GM12864 (cell line): ENCODE measurements at regions not wholly inside any gene's neighbourhood (a gene's known extent, or its start where the extent isn't known, plus 50 kb on each side); places are given as distances from the start of the nearest gene placed in this dataset.

Source experiments
- DNase-seq: peaks from one replicate; pipeline ENCODE4 v3.0.0-alpha.2; 2011; ENCODE audit warnings: low read depth
- H3K4me3 ChIP-seq: 2 replicates; pipeline ENCODE4 v1.5.1; 2011; ENCODE audit warnings: mild to moderate bottlenecking, low read depth, low read length, control low read depth
- TF ChIP-seq, protein P1 (sequence below): IDR thresholded peaks from 2 replicates; pipeline ENCODE4 v1.5.1; 2011; ENCODE audit warnings: low read depth, mild to moderate bottlenecking, moderate library complexity, low read length, control low read depth, inconsistent platforms; ENCODE audit errors: missing control alignments

DNA sequence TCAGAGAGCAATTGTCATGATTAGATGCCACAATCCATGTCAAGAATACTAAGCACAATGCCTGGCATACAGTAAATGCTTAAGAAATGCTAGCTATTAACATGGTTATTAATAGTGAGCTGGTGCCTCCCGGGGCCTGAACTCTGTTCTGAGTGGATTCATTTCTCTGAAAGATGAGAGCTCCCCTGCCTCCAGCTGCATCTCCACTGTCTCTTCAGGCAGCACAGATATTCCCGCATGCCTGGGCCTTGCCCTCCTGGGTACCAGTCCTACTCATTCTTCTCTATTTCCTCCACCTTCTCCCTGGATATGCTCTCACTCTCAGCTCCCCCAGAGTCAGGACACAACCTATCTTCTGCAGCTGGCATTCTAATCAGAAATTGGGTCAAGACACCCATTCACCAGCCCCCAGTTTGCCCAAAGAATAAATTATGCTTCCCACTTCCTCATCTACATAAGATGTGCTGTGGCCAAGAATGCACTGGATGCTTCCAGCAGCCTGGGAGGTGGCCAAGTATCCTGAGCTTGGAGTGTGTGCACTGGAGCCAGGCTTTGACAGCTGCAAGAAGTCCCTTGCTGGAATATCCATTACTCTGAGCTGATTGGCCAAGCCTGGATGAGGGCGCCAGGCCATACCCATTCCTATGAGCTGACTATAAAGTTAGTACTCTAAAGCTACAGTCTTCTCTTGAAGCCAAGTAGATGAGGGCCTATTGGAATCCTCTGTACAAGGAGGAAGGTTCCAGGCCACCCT, 669.0 kb downstream of the ACTL7B start:
- TF ChIP-seq, protein P1, sequence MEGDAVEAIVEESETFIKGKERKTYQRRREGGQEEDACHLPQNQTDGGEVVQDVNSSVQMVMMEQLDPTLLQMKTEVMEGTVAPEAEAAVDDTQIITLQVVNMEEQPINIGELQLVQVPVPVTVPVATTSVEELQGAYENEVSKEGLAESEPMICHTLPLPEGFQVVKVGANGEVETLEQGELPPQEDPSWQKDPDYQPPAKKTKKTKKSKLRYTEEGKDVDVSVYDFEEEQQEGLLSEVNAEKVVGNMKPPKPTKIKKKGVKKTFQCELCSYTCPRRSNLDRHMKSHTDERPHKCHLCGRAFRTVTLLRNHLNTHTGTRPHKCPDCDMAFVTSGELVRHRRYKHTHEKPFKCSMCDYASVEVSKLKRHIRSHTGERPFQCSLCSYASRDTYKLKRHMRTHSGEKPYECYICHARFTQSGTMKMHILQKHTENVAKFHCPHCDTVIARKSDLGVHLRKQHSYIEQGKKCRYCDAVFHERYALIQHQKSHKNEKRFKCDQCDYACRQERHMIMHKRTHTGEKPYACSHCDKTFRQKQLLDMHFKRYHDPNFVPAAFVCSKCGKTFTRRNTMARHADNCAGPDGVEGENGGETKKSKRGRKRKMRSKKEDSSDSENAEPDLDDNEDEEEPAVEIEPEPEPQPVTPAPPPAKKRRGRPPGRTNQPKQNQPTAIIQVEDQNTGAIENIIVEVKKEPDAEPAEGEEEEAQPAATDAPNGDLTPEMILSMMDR, result no peak
- DNase-seq, result no peak
- no peak overlapping the region for H3K4me3 ChIP-seq

DNA sequence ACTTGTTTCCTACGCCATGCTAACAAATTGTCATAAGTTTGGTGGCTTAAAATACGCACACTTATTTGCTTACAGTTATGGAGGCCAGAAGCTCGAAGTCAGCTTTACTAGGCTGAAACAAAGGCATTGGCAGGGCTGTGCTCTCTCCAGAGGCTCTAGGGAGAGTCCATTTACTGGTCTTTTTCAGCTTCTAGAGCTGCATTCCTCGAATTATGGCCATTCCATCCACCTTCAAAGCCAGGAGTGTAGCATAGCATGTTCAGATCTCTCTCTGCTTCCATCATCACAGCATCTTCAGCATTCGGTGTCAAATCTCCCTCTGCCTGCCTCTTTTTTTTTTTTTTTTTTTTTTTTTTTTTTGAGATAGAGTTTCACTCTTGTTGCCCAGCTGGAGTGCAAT, 670.2 kb downstream of the ACTL7B start:
- TF ChIP-seq, protein P1, result no peak
- DNase-seq, result no peak
- no peak overlapping the region for H3K4me3 ChIP-seq

DNA sequence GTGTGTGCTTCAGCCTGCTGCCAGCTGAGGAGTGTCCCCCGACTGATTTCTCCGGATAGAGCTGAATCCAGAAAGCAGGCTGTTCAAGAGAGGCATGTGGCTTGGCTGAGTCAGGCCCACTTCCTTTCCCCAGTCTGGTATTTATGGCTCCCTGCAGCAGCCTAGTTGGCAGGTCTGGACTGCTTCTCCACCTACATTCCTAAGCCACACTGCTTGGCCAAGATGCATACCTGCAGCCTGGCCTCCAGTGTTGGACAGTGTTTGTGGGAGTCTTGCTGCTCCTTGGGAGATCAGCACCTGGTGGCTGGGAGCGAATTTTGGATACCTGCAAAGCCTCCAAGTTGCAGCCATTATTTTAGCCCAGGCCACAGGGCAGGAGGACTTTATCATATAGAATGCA, 670.8 kb downstream of the ACTL7B start:
- no peak for DNase-seq
- TF ChIP-seq, protein P1, result no peak
- H3K4me3 ChIP-seq, result no peak overlapping the region

DNA sequence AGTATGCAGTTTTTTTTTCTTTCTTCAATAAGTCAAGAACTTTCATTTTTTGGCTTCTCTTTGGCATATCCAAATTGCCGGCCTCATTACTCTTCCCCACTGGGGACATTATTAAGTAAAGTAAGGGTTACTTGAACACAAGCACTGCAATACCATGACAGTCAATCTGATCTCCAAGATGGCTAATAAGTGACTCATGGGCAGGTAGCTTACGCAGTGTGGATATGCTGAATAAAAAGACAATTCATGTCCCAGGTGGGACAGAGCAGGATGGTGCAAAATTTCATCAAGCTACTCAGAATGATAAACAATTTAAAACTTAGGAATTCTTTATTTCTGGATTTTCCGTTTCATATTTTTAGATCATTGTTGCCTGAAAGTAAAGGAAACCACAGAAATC, 671.8 kb downstream of the ACTL7B start:
- H3K4me3 ChIP-seq, result no peak overlapping the region
- TF ChIP-seq, protein P1, result no peak
- no peak for DNase-seq

DNA sequence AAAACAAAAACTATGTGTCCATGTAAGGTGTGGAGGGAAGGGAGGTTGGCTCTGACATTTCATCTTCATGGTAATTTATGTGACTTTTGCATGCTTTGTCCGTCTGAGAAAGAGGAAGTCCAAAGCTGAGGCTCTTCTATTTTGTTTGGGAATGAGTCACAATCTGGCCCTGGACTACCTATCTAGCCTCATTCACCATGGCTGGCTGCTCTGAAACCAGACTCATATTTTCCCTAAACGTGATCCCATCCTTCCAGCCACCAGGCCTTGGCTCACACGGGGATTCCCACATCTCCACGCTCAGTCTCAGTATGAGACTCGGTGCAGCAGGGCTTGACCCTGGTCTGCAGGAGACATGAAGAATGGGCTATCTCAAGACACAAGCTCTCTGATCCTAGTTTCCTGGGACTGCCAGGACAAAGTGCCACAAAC, 672.8 kb downstream of the ACTL7B start:
- TF ChIP-seq, protein P1, result no peak
- no peak overlapping the region for H3K4me3 ChIP-seq
- peak; percentile 15 for DNase-seq

DNA sequence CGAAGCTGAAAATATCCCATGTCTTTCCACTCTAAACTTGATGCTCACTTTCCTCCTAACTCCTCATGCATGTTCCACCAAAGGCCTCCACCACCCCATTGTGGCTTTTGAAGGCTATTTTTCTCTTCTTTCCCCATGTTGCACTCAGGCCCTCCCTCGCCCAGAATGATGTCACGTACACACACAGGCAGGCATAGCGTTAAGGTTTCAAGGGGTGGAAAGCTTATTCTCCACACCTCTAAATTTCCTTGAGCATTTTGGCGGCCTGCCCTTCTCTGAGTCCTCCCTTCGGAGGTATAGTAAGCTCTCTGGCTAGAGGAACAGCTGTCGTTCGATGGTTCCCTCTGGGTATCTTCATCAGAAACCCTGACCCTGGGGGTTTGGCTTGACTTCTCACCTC, 673.5 kb downstream of the ACTL7B start:
- TF ChIP-seq, protein P1, result no peak
- DNase-seq, result no peak
- no peak overlapping the region for H3K4me3 ChIP-seq

DNA sequence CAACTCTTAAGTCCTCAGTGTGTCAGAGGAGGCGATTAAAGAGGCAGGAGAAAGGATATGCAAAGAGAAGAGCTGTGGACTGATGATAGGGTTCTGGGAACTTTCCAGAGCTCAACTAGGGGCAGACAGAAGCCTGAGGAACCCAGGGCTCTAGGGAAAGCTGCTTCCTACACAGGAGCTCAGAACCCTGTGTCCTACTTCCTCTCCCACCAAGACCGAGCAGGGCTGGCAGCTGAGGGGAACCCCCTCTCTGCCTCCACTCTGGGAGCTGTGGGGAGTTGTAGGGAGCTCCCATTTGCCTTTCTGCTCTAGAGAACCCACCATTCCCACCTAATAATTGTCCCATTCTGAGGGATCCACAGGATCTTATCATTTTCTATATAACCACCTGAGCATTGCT, 674.3 kb downstream of the ACTL7B start:
- DNase-seq, result no peak
- TF ChIP-seq, protein P1, result no peak
- H3K4me3 ChIP-seq, result no peak overlapping the region
